OCI-LY3 (cell line): ENCODE measurements at regions not wholly inside any gene's neighbourhood (a gene's known extent, or its start where the extent isn't known, plus 50 kb on each side); places are given as distances from the start of the nearest gene placed in this dataset.

Experiments used
- H2AFZ ChIP-seq: fragments of 200-600, 300-600 bp; shearing (Covaris generic); 2 replicates; pipeline ENCODE4 v1.6.0; 2014; ENCODE audit warnings: antibody characterized with exemption, low read depth, low read length
- H3K27ac ChIP-seq: fragments of 200-600, 300-600 bp; sonication (generic); 2 replicates; pipeline ENCODE4 v1.5.1; 2014; ENCODE audit warnings: mild to moderate bottlenecking, low read length, moderate library complexity, mixed read lengths
- H3K27me3 ChIP-seq: fragments of 200-600, 300-600 bp; sonication (generic); 2 replicates; pipeline ENCODE4 v1.6.1; 2014; ENCODE audit warnings: low read depth, low read length, mixed read lengths
- H3K36me3 ChIP-seq: fragments of 200-600, 300-600 bp; sonication (generic); replicated peaks from 2 replicates; pipeline ENCODE3; 2014; ENCODE audit warnings: low read depth, low read length, mixed read lengths
- H3K4me1 ChIP-seq: fragments of 300-600, 200-600 bp; sonication (generic); 2 replicates; pipeline ENCODE4 v1.6.1; 2014; ENCODE audit warnings: low read length, mixed read lengths
- H3K4me2 ChIP-seq: fragments of 200-600, 300-600 bp; sonication (generic); 2 replicates; pipeline ENCODE4 v1.6.1; 2014; ENCODE audit warnings: low read length, mixed read lengths
- H3K4me3 ChIP-seq: fragments of 300-600, 200-600 bp; sonication (generic); 2 replicates; pipeline ENCODE4 v1.5.1; 2014; ENCODE audit warnings: antibody characterized with exemption, mild to moderate bottlenecking, low read length, moderate library complexity
- H3K79me2 ChIP-seq: fragments of 300-600, 200-600 bp; shearing (Covaris generic); 2 replicates; pipeline ENCODE4 v1.6.1; 2014; ENCODE audit warnings: mild to moderate bottlenecking, low read length, mixed read lengths
- H3K9ac ChIP-seq: fragments of 300-600, 200-600 bp; shearing (Covaris generic); 2 replicates; pipeline ENCODE4 v1.6.0; 2014; ENCODE audit warnings: mild to moderate bottlenecking, low read length, moderate library complexity
- H3K9me3 ChIP-seq: fragments of 200-600, 300-600 bp; shearing (Covaris generic); 2 replicates; pipeline ENCODE4 v1.6.1; 2014; ENCODE audit warnings: low read length, mixed read lengths; ENCODE audit not compliant: insufficient read depth
- H4K20me1 ChIP-seq: fragments of 200-600, 300-600 bp; sonication (generic); 2 replicates; pipeline ENCODE4 v1.6.1; 2016; ENCODE audit warnings: low read length, mixed read lengths; ENCODE audit not compliant: insufficient read depth
- EZH2phosphoT487 ChIP-seq: fragments of 200-600 bp; shearing (Covaris generic); IDR thresholded peaks from 2 replicates; pipeline ENCODE4 v1.6.1; 2018; ENCODE audit warnings: antibody characterized with exemption, mixed run types, low read depth
- TF ChIP-seq, protein P1 (sequence below): fragments of 200-600, 300-600 bp; sonication (generic); IDR thresholded peaks from 2 replicates; pipeline ENCODE4 v1.5.1; 2014; ENCODE audit warnings: antibody characterized with exemption, low read length, low read depth

DNA sequence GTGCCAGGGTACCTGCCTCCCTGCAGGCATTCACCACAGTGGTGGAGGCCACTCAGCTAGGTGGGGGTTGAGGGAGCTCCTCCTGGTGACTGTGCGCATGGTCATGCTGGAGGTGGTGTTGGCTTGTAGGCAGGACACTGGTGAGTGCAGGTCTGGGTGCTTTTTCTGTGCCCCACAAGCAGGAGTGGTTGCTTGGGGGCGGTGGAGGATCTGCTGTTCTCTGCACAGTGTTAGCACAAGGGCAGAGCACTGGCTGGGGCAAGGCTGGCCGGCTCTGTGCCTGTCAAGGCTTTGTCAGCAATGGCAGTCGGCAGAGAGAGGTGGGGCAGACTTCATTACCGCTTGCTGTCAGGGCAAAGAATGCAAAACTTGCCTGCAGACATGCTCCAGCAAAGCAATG is 632.1 kb upstream of the ID4 start:
- H3K9me3 ChIP-seq, result no peaks in the 10 kb centered on the region
- H4K20me1 ChIP-seq, result no peaks in the 10 kb centered on the region
- no peak overlapping the region for H3K9ac ChIP-seq
- H3K4me1 ChIP-seq, result no peaks in the 10 kb centered on the region
- no peaks in the 10 kb centered on the region for H3K36me3 ChIP-seq
- no peak overlapping the region for H2AFZ ChIP-seq
- no peaks in the 10 kb centered on the region for H3K79me2 ChIP-seq
- H3K4me3 ChIP-seq, result no peak overlapping the region
- H3K4me2 ChIP-seq, result no peak overlapping the region
- H3K27me3 ChIP-seq, result no peaks in the 10 kb centered on the region
- TF ChIP-seq, protein P1, sequence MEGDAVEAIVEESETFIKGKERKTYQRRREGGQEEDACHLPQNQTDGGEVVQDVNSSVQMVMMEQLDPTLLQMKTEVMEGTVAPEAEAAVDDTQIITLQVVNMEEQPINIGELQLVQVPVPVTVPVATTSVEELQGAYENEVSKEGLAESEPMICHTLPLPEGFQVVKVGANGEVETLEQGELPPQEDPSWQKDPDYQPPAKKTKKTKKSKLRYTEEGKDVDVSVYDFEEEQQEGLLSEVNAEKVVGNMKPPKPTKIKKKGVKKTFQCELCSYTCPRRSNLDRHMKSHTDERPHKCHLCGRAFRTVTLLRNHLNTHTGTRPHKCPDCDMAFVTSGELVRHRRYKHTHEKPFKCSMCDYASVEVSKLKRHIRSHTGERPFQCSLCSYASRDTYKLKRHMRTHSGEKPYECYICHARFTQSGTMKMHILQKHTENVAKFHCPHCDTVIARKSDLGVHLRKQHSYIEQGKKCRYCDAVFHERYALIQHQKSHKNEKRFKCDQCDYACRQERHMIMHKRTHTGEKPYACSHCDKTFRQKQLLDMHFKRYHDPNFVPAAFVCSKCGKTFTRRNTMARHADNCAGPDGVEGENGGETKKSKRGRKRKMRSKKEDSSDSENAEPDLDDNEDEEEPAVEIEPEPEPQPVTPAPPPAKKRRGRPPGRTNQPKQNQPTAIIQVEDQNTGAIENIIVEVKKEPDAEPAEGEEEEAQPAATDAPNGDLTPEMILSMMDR, result no peak
- no peak for TF ChIP-seq EZH2phosphoT487
- H3K27ac ChIP-seq, result no peak overlapping the region

DNA sequence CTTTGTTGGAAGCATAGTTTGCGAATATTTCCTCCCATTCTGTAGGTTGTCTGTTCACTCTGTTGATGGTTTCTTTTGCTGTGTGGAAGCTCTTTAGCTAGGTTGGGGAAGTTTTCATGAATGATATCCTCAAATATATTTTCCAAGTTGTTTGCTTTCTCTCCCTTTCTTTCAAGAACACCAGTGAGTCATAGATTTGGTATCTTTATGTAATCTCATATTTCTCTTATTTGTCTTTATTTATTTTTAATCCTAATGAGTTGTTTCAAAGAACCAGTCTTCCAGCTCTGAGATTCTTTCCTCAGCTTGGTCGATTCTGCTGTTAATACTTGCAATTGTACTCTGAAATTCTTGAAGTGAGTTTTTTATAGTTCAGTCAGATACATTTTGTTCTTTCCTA is 628.0 kb upstream of the ID4 start:
- Histone ChIP-seq H3K79me2 (no peaks in the 10 kb centered on the region), H4K20me1 (no peaks in the 10 kb centered on the region), H3K36me3 (no peaks in the 10 kb centered on the region), H3K4me2 (no peak overlapping the region), H3K9me3 (no peaks in the 10 kb centered on the region), H3K27ac (no peak overlapping the region), H3K4me1 (no peaks in the 10 kb centered on the region; the same call in 1 of the 2 replicates), H2AFZ (no peak overlapping the region), H3K27me3 (no peaks in the 10 kb centered on the region), H3K9ac (no peak overlapping the region), H3K4me3 (no peak overlapping the region)
- TF ChIP-seq, protein P1, result no peak
- TF ChIP-seq EZH2phosphoT487, result no peak

DNA sequence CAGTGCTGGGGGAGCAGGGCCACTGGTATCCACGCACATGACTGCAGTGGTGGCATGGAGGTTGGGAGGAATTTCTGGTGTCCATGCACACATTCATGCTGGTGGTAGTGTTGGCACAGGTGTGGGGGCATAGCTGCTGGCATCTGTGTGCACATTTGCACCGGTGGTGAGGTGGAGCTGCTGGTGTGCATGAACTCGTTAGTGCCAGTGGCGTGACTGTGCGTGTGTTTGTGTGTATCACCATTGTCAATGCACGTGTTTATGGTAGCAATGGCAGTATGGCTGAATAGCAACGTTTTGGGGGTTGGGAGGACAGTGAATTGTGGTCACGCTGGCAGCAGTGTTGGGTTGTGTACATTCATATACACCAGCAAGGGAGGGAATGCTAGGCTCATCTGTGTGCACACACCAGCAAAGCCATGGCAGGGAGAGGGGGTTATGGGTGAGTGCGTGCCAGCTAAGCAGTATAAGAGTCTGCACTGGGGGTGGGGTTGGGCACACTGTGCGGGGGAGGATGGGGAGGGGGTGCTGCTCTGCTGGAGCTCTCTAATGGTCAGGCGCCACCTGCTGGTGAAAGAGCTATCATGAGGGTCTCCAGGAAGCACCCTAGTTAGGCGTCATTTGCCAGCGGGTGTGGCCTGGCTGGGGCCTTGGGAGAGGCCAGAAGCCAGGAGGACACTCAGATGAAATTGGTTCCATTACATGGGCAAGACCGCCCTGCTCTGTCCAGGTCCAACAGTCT is 626.1 kb upstream of the ID4 start:
- Histone ChIP-seq H3K4me3 (no peak overlapping the region), H3K9me3 (no peaks in the 10 kb centered on the region), H4K20me1 (no peaks in the 10 kb centered on the region), H3K27me3 (no peaks in the 10 kb centered on the region), H3K4me2 (no peak overlapping the region), H2AFZ (no peak overlapping the region), H3K27ac (no peak overlapping the region), H3K79me2 (no peaks in the 10 kb centered on the region), H3K4me1 (no peaks in the 10 kb centered on the region; the same call in 1 of the 2 replicates), H3K9ac (no peak overlapping the region), H3K36me3 (no peaks in the 10 kb centered on the region)
- TF ChIP-seq, protein P1, result peak; percentile 59
- no peak for TF ChIP-seq EZH2phosphoT487

DNA sequence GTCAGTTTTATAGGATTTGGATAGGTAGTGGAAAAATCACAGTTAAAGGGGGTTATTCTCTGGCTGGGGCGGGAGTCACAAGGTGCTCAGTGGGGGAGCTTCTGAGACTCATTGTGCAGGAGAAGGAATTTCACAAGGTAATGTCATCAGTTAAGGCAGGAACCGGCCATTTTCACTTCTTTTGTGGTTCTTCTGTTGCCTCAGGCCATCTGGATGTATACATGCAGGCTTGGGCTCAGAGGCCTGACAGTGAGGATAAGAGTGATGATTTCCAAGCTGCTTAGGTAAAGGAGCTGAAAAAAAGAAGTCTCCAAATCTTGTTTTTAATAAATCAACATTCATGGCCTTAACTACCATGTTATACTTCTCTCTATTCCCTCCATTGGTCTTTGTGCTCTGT is 622.9 kb upstream of the ID4 start:
- Histone ChIP-seq H3K9ac (no peak overlapping the region), H3K79me2 (no peaks in the 10 kb centered on the region), H4K20me1 (no peaks in the 10 kb centered on the region), H3K27me3 (no peaks in the 10 kb centered on the region), H2AFZ (no peak overlapping the region), H3K4me1 (no peaks in the 10 kb centered on the region; the same call in 1 of the 2 replicates), H3K4me2 (no peak overlapping the region), H3K36me3 (no peaks in the 10 kb centered on the region), H3K27ac (no peak overlapping the region), H3K9me3 (no peaks in the 10 kb centered on the region), H3K4me3 (no peak overlapping the region)
- TF ChIP-seq, protein P1, result no peak
- no peak for TF ChIP-seq EZH2phosphoT487
